ENCODE measurements at regions not wholly inside any gene's neighbourhood (a gene's known extent, or its start where the extent isn't known, plus 50 kb on each side); places are given as distances from the start of the nearest gene placed in this dataset.

GRCh38 chr1:238451781-238452310, 561.1 kb upstream of the ZP4 start:
- Histone ChIP-seq H3K36me3 (no peaks in the 10 kb centered on the region), H3K9me3 (no peaks in the 10 kb centered on the region), H3K27me3 (no peaks in the 10 kb centered on the region), H3K4me3 (no peak overlapping the region), H3K27ac (no peak overlapping the region), H3K4me1 (no peaks in the 10 kb centered on the region)
- DNase-seq (no peak), ATAC-seq (ENCODE audit: low FRiP score in 2 of 2) (no peak)
- 51 to 57% methylated on average over 4 of the region's 4 CpGs for WGBS, 2 donors
- TF ChIP-seq EP300 (IDR thresholded peaks at IDR 0.05): no peak
- TF ChIP-seq, protein P1, sequence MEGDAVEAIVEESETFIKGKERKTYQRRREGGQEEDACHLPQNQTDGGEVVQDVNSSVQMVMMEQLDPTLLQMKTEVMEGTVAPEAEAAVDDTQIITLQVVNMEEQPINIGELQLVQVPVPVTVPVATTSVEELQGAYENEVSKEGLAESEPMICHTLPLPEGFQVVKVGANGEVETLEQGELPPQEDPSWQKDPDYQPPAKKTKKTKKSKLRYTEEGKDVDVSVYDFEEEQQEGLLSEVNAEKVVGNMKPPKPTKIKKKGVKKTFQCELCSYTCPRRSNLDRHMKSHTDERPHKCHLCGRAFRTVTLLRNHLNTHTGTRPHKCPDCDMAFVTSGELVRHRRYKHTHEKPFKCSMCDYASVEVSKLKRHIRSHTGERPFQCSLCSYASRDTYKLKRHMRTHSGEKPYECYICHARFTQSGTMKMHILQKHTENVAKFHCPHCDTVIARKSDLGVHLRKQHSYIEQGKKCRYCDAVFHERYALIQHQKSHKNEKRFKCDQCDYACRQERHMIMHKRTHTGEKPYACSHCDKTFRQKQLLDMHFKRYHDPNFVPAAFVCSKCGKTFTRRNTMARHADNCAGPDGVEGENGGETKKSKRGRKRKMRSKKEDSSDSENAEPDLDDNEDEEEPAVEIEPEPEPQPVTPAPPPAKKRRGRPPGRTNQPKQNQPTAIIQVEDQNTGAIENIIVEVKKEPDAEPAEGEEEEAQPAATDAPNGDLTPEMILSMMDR (IDR thresholded peaks at IDR 0.05): no peak
- TF ChIP-seq POLR2AphosphoS5 (IDR thresholded peaks at IDR 0.05): no peak

DNA sequence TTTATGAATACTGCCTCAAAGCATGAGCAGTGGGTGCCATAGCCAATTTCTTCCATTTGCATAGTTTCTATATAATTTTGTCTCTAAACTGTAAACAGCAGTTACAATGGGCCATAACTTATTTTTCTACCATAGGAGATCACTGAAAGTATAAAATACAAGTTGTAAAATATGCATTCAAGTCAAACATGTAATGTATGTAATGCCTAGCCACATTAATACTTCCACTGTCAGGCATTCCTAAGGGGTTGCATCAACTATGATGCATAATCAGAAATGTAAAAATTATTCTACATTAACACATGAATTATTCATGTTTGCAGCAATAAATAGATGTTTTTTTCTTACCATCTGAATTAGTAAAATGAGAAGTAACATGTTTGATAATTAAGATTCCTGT, 560.3 kb upstream of the ZP4 start:
- no peak overlapping the region for H3K27ac ChIP-seq
- no peaks in the 10 kb centered on the region for H3K27me3 ChIP-seq
- ATAC-seq (ENCODE audit: low FRiP score in 2 of 2): no peak
- TF ChIP-seq, protein P1 (IDR thresholded peaks at IDR 0.05): no peak
- no peak for TF ChIP-seq POLR2A (IDR thresholded peaks at IDR 0.05)
- H3K4me3 ChIP-seq: no peak overlapping the region
- no peak for DNase-seq
- H3K4me1 ChIP-seq: no peaks in the 10 kb centered on the region
- H3K9me3 ChIP-seq: no peaks in the 10 kb centered on the region
- no peaks in the 10 kb centered on the region for H3K36me3 ChIP-seq

- WGBS, 2 donors: 84 to 87% methylated on average over 6 of the region's 6 CpGs
- DNase-seq: no peak
- Histone ChIP-seq H3K4me3 (no peak overlapping the region), H3K4me1 (no peaks in the 10 kb centered on the region), H3K9me3 (peaks cover 0 to 4% (median 0%) of the 10 kb centered on the region in 4 donors), H3K36me3 (no peaks in the 10 kb centered on the region), H3K27ac (no peak overlapping the region), H3K27me3 (no peaks in the 10 kb centered on the region)
- TF ChIP-seq EP300 (IDR thresholded peaks at IDR 0.05) (no peak), POLR2A (IDR thresholded peaks at IDR 0.05) (no peak), POLR2AphosphoS5 (IDR thresholded peaks at IDR 0.05) (no peak)
- TF ChIP-seq, protein P1 (IDR thresholded peaks at IDR 0.05): no peak
- ATAC-seq (ENCODE audit: low FRiP score in 2 of 2): no peak
Measured at GRCh38 chr1:238443687-238444086, 553.0 kb upstream of the ZP4 start.

GRCh38 chr1:238439511-238439910, 548.8 kb upstream of the ZP4 start:
- Histone ChIP-seq H3K4me1 (no peaks in the 10 kb centered on the region), H3K27me3 (no peaks in the 10 kb centered on the region), H3K9me3 (peaks cover 0 to 1% (median 0%) of the 10 kb centered on the region in 4 donors), H3K4me3 (no peak overlapping the region), H3K27ac (no peak overlapping the region), H3K36me3 (no peaks in the 10 kb centered on the region)
- no peak for ATAC-seq (ENCODE audit: low FRiP score in 2 of 2)
- no peak for DNase-seq
- TF ChIP-seq POLR2AphosphoS5 (IDR thresholded peaks at IDR 0.05): no peak
- TF ChIP-seq, protein P1 (IDR thresholded peaks at IDR 0.05): no peak
- TF ChIP-seq EP300 (IDR thresholded peaks at IDR 0.05): no peak
- TF ChIP-seq POLR2A (IDR thresholded peaks at IDR 0.05): no peak

Data from upper lobe of left lung (tissue), 6 donors.